Activated naive CD4-positive, alpha-beta T cell treated with anti-CD3 and anti-CD28 coated beads, Interleukin-2, amount 10 ng/mL, durations not matched to agents 7 days and 5 days (primary cell): ENCODE measurements at regions not wholly inside any gene's neighbourhood (a gene's known extent, or its start where the extent isn't known, plus 50 kb on each side); places are given as distances from the start of the nearest gene placed in this dataset.
"Not testable (repeated sequence)": the region's sequence is repeated elsewhere in the genome, so short reads cannot be mapped to it uniquely, and the experiment has no call there.

Experiments
- CTCF ChIA-PET: fragments of 350-600 bp; sonication (Branson Sonifier 250); formaldehyde crosslinking; loops from one replicate; lab custom pipeline; 2021; ENCODE audit warnings: antibody characterized with exemption; lab: Charles Lee
- DNase-seq: peaks from one replicate; pipeline ENCODE4 v3.0.0-alpha.2; 2020
- H3K27ac Mint-ChIP-seq: one replicate; pipeline ENCODE4 v1.8.0; 2021; ENCODE audit warnings: mild to moderate bottlenecking, moderate library complexity, mixed read lengths
- H3K27me3 Mint-ChIP-seq: one replicate; pipeline ENCODE4 v1.8.0; 2021; ENCODE audit warnings: mild to moderate bottlenecking, mixed read lengths
- H3K36me3 Mint-ChIP-seq: one replicate; pipeline ENCODE4 v1.8.0; 2021; ENCODE audit warnings: mixed read lengths
- H3K4me1 Mint-ChIP-seq: one replicate; pipeline ENCODE4 v1.8.0; 2021; ENCODE audit warnings: mixed read lengths
- H3K4me3 Mint-ChIP-seq: one replicate; pipeline ENCODE4 v1.8.0; 2021; ENCODE audit warnings: mild to moderate bottlenecking, moderate library complexity, mixed read lengths
- H3K9me3 Mint-ChIP-seq: one replicate; pipeline ENCODE4 v1.8.0; 2021; ENCODE audit warnings: mixed read lengths

GRCh38 chr16:29259635-29260457 lies 146.7 kb downstream of the NPIPB11 start:
- H3K9me3 Mint-ChIP-seq, H3K4me1 Mint-ChIP-seq, H3K4me3 Mint-ChIP-seq, H3K27me3 Mint-ChIP-seq, CTCF ChIA-PET, DNase-seq, H3K36me3 Mint-ChIP-seq, H3K27ac Mint-ChIP-seq: not testable (repeated sequence)

DNA sequence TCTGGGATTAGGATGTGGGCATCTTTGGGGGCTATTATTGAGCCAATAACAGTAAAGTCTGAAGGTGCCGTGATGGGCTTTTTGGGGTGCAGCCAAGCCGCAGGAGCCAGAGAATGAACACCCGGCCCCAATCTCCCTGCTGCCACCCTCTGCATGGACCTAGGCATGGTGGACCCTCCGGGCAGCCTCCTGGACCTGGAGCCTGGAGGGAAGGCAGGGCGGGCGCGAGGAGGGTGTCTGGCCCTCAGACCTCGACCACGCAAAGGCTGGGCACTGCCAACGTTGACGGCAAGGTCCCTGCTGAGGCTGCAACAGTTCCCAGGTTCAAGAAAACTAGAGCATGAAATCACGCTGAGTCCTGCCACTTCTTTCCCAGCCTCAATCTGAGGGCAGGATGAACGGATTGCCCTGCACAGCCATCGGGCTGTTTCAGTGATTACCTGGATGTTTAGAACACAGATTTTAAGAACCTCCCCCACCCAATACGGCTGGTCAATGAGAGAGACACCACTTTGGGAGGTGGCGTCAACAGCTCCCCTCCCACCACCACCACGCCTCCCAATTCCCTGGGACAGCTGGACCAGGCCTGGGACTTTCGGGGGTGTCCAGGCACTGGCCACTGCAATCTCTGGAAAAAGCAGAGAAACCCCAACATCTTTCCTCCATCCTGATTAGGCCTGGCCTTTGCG lies 147.4 kb downstream of the NPIPB11 start:
- H3K27me3 Mint-ChIP-seq, H3K9me3 Mint-ChIP-seq, H3K27ac Mint-ChIP-seq, CTCF ChIA-PET, H3K4me1 Mint-ChIP-seq, H3K36me3 Mint-ChIP-seq, DNase-seq, H3K4me3 Mint-ChIP-seq: not testable (repeated sequence)

DNA sequence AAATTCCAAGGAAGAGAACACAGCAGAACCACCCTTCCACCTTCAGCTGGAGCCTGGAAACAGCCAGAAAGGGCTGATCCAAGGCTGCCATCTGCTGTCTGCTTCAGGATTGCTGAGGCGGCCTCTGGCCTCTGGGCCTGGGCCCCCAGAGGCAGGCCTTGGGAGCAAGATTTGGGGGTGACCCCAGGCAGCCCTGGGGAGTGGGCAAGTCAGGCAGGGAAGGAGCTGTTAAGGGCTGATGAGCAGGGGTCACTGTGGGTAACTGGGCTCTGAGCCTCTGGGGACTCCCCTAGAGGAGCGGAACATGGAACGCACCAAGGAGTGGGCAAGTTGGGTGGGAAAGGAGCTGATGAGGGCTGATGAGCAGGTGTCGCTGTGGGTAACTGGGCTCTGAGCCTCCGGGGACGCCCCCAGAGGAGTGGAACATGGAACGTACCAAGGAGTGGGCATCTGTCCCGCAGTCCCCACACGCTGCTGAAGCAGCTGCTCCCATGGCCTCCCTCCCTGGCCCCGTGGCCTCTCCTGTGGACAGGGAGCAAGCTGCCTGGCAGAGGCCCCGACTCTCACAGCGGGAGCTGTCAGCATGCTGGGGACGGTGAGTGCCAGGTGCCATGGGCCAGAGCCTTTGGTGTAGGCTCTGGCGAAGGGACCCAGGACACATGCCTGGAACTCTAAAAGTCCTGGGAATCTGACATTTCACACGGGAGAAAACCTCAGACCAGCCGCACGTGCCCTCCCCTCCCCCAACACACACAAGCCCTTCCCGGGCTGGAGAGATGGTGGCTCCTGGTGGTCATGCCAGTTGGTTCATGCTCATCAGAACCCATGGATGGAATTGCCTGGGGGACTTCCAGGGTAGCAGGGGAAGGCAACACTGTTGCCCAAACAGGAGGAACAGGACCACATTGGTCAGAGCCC lies 148.8 kb downstream of the NPIPB11 start:
- H3K4me1 Mint-ChIP-seq, CTCF ChIA-PET, H3K27me3 Mint-ChIP-seq, H3K36me3 Mint-ChIP-seq, H3K4me3 Mint-ChIP-seq, H3K27ac Mint-ChIP-seq, H3K9me3 Mint-ChIP-seq: not testable (repeated sequence)
- DNase-seq: peak; percentile 32

DNA sequence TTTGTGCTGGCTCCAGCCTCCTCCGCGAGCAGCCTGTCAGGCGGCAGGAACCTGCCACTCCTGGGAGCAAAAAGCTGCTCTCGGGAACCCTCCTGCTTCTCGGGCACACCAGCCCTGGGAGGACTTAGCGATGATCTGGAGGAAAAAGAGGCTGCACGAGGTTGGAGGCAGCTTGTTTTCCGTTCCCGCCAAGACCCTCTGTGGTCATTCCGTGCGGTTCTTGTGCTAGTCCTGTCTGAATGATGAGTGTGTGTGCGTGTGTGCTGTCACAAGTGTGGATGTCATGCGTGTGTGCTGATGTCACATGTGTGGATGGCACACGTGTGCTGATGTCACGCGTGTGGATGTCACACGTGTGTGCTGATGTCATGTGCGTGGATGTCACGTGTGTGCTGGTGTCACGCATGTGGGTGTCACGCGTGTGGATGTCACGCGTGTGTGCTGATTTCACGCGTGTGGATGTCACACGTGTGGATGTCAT lies 150.0 kb downstream of the NPIPB11 start:
- no peaks in the 10 kb centered on the region for H3K36me3 Mint-ChIP-seq
- H3K9me3 Mint-ChIP-seq: no peaks in the 10 kb centered on the region
- no peak for DNase-seq
- H3K4me3 Mint-ChIP-seq: no peak overlapping the region
- CTCF ChIA-PET: no interaction called here
- no peaks in the 10 kb centered on the region for H3K27me3 Mint-ChIP-seq
- peaks cover 9% of the 10 kb centered on the region for H3K4me1 Mint-ChIP-seq
- no peak overlapping the region for H3K27ac Mint-ChIP-seq

GRCh38 chr16:29255957-29256356 lies 150.6 kb downstream of the NPIPB11 start:
- H3K4me3 Mint-ChIP-seq, H3K4me1 Mint-ChIP-seq, DNase-seq, H3K27ac Mint-ChIP-seq, H3K27me3 Mint-ChIP-seq, H3K36me3 Mint-ChIP-seq, CTCF ChIA-PET, H3K9me3 Mint-ChIP-seq: not testable (repeated sequence)

GRCh38 chr16:29255496-29255796 lies 151.1 kb downstream of the NPIPB11 start:
- H3K27me3 Mint-ChIP-seq, H3K36me3 Mint-ChIP-seq, H3K4me1 Mint-ChIP-seq, H3K27ac Mint-ChIP-seq, H3K9me3 Mint-ChIP-seq, H3K4me3 Mint-ChIP-seq, CTCF ChIA-PET, DNase-seq: not testable (repeated sequence)

GRCh38 chr16:29254676-29255495 lies 151.6 kb downstream of the NPIPB11 start:
- no peaks in the 10 kb centered on the region for H3K9me3 Mint-ChIP-seq
- H3K4me1 Mint-ChIP-seq: peaks cover 9% of the 10 kb centered on the region
- CTCF ChIA-PET: no interaction called here
- H3K36me3 Mint-ChIP-seq: no peaks in the 10 kb centered on the region
- H3K4me3 Mint-ChIP-seq: no peak overlapping the region
- H3K27ac Mint-ChIP-seq: peak overlapping the region; percentile 37
- no peak for DNase-seq
- no peaks in the 10 kb centered on the region for H3K27me3 Mint-ChIP-seq

DNA sequence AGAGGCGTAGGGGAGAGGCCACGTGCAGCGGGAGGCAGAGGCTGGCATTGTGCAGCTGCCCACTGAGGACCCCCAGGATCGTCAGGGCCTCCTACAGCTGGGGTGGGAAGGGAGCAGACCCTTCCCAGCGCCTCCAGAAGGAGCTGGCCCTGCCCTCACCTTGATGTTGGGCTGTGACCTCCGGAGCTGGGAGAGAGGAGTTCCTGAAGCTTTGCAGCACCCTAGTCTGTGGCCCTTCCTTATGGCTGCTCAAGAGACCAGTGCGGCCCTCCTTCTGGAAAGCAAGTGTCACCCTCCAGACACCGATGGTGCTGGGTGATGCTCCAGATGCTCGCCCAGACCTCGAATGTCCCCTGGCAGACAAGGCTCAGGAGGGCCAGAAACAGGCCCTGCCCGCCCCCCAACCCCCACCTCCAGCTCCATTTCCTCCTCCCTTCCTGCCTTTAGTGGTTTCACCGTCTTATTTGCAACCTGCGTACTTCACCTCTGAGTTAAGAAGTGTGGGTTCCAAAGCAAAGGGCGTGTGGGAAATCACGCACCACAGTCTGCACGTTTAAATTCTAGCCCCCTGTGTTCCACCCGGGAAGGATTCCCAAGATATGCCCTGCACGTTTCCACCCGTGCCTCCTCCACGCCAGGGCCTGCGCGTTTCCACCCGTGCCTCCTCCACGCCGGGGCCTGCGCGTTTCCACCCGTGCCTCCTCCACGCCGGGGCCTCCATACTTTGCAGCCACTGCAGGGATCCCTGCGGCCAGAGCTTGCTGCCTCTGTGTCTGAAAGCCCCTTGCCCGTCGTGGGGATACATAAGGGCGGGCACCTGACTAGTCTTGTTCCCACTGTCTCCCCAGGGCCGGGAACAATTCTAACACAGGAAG lies 152.6 kb downstream of the NPIPB11 start:
- CTCF ChIA-PET: not testable (repeated sequence)

DNA sequence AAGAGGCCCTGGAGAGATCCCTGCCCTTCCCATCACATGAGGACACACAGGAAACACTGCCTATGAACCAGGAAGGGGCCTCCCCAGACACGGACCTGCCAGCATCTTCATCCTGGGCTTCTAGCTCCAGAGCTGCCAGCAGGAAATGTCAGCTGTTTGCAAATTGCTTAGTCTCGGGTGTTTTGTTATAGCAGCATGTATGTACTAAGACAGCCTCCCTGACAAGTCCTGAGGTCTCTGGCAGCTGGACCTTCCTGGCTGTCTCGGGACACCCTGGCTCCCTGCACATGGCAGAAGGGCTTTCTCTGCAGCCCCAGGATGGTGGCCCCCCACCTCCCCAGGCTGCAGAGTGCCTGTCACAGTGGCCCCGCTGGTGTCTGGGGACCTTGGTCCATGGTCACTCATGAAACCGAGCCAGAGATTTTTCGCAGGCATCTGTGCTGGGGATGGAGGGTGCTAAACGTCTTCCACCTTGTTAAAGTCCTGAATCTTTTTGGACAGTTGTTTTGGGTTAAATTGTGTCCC lies 153.4 kb downstream of the NPIPB11 start:
- H3K27ac Mint-ChIP-seq, H3K9me3 Mint-ChIP-seq, DNase-seq, H3K27me3 Mint-ChIP-seq, CTCF ChIA-PET, H3K4me3 Mint-ChIP-seq, H3K36me3 Mint-ChIP-seq: not testable (repeated sequence)
- peaks cover 24% of the 10 kb centered on the region for H3K4me1 Mint-ChIP-seq

More for the DNA sequence above, 152.6 kb downstream of the NPIPB11 start:
- peaks cover 15% of the 10 kb centered on the region for H3K4me1 Mint-ChIP-seq
- not testable (repeated sequence) for DNase-seq, H3K4me3 Mint-ChIP-seq, H3K36me3 Mint-ChIP-seq, H3K27ac Mint-ChIP-seq, H3K27me3 Mint-ChIP-seq, H3K9me3 Mint-ChIP-seq

DNA sequence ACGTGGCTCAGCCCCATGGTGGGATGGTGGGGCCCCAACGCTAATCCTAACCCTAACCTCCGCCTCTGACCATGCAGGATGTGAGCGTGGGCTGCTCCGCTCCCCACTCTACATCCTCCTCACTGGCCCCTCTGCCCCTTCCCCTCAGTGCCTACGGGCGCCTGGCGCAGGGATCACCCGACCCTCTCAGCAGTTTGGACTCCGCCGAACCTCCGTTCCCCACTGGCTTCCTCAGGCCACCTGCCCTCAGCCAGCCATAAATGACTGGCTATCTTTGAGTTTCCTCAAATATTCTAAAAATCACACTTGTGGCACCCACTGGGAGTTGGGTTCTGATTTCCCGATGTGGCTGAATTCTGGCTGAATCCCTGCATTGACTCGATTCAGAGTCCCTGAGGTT lies 154.2 kb downstream of the NPIPB11 start:
- CTCF ChIA-PET, H3K4me3 Mint-ChIP-seq, DNase-seq, H3K9me3 Mint-ChIP-seq, H3K27ac Mint-ChIP-seq, H3K36me3 Mint-ChIP-seq, H3K27me3 Mint-ChIP-seq: not testable (repeated sequence)
- H3K4me1 Mint-ChIP-seq: peaks cover 28% of the 10 kb centered on the region

- H3K36me3 Mint-ChIP-seq, H3K4me3 Mint-ChIP-seq, CTCF ChIA-PET, DNase-seq, H3K27ac Mint-ChIP-seq, H3K27me3 Mint-ChIP-seq, H3K9me3 Mint-ChIP-seq: not testable (repeated sequence)
- H3K4me1 Mint-ChIP-seq: peaks cover 28% of the 10 kb centered on the region
These were observed 154.9 kb downstream of the NPIPB11 start for GRCh38 chr16:29251571-29252011.

DNA sequence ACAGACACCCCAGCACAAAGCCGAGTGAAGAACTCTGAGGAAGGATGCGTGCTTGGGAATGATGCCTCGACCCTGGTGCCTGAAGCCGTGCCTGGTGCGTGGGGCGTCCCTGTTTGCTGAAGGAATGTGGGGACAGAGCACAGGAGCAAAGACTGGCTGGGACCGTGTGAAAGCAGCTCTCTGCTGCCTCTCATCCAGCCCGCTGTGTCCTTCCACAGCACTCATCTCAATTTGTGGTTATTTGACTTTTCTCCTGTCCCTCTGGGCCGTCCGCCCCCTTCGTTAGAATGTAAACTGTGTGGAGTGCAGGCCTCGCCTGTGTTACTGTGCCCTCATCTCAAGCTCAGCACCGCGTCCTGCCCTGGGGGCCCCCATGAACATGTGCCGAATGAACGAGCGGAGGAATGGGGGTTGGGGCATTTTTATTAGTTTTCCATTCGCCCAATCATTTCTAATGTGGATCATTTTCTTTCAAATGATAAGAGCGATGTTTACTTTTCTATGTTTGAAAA lies 155.5 kb downstream of the NPIPB11 start:
- Mint-ChIP-seq H3K9me3 (peaks cover 11% of the 10 kb centered on the region), H3K36me3 (peaks cover 11% of the 10 kb centered on the region), H3K4me1 (peaks cover 28% of the 10 kb centered on the region)
- H3K4me3 Mint-ChIP-seq, DNase-seq, CTCF ChIA-PET, H3K27me3 Mint-ChIP-seq, H3K27ac Mint-ChIP-seq: not testable (repeated sequence)

DNA sequence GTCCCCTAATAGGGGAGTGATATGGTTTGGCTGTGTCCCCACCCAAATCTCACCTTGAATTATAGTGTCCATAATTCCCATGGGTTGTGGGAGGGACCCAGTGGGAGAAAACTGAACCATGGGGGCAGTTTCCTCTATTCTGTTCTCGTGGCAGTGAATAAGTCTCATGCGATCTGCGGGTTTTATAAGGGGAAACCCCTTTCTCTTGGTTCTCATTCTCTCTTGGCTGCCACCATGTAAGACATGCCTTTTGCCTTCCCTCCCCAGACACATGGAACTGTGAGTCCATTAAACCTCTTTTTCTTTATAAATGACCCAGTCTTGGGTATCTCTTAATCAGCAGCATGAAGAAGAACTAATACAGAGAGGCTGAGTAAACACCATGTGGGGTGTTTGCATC lies 156.0 kb downstream of the NPIPB11 start:
- peaks cover 13% of the 10 kb centered on the region for H3K9me3 Mint-ChIP-seq

More for the DNA sequence above, 156.0 kb downstream of the NPIPB11 start:
- peaks cover 11% of the 10 kb centered on the region for H3K36me3 Mint-ChIP-seq
- CTCF ChIA-PET, DNase-seq, H3K27ac Mint-ChIP-seq, H3K4me3 Mint-ChIP-seq, H3K27me3 Mint-ChIP-seq: not testable (repeated sequence)
- peaks cover 28% of the 10 kb centered on the region for H3K4me1 Mint-ChIP-seq
